Naive thymus-derived CD8-positive, alpha-beta T cell (primary cell): ENCODE measurements at regions not wholly inside any gene's neighbourhood (a gene's known extent, or its start where the extent isn't known, plus 50 kb on each side); places are given as distances from the start of the nearest gene placed in this dataset.
A peak's percentile ranks its signal among the peaks of the same experiment; 100 is the strongest.

ENCODE experiments used
- ATAC-seq, 2 donors: fragments of 150-1000 bp; cut with Tn5 transposase in 1 of 2; sonication (Bioruptor Pico), chemical (Tn5 transposase) in 1 of 2; 1 replicate in 1 of 2; 2 replicates in 1 of 2; pipeline ENCODE4 v1.10.0; 2021; ENCODE audit warnings: mild to moderate bottlenecking in 2 of 2, moderate library complexity in 2 of 2
- POLR2A ChIA-PET: fragments of 350-600 bp; sonication (Branson Sonifier 250); formaldehyde crosslinking; loops from one replicate; lab custom pipeline; 2021; ENCODE audit warnings: antibody characterized with exemption; lab: Charles Lee
- DNase-seq, 10 donors: peaks; one replicate each; pipeline versions ENCODE4 v3.0.0 to v3.0.0-alpha.2; 2020 to 2022
- H3K27ac Mint-ChIP-seq, 10 donors: one replicate each; pipeline ENCODE4 v1.8.0; 2020 to 2022; ENCODE audit warnings: mild to moderate bottlenecking in 10 of 10, mixed read lengths in 10 of 10, moderate library complexity in 4 of 10, inconsistent platforms in 1 of 10
- H3K27me3 Mint-ChIP-seq, 5 donors: one replicate each; pipeline ENCODE4 v1.8.0; 2021 to 2022; ENCODE audit warnings: mixed read lengths in 5 of 5
- H3K36me3 Mint-ChIP-seq, 3 donors: one replicate each; pipeline ENCODE4 v1.8.0; 2020 to 2022; ENCODE audit warnings: mixed read lengths in 3 of 3, mild to moderate bottlenecking in 2 of 3, inconsistent platforms in 1 of 3
- H3K4me1 Mint-ChIP-seq, 4 donors: one replicate each; pipeline ENCODE4 v1.8.0; 2021 to 2022; ENCODE audit warnings: mixed read lengths in 4 of 4
- H3K4me3 Mint-ChIP-seq, 10 donors: one replicate each; pipeline ENCODE4 v1.8.0; 2020 to 2022; ENCODE audit warnings: mild to moderate bottlenecking in 10 of 10, mixed read lengths in 10 of 10, moderate library complexity in 6 of 10, inconsistent platforms in 1 of 10
- H3K9me3 Mint-ChIP-seq, 9 donors: one replicate each; pipeline ENCODE4 v1.8.0; 2020 to 2022; ENCODE audit warnings: mixed read lengths in 9 of 9, mild to moderate bottlenecking in 3 of 9, inconsistent platforms in 1 of 9, moderate library complexity in 1 of 9

DNA sequence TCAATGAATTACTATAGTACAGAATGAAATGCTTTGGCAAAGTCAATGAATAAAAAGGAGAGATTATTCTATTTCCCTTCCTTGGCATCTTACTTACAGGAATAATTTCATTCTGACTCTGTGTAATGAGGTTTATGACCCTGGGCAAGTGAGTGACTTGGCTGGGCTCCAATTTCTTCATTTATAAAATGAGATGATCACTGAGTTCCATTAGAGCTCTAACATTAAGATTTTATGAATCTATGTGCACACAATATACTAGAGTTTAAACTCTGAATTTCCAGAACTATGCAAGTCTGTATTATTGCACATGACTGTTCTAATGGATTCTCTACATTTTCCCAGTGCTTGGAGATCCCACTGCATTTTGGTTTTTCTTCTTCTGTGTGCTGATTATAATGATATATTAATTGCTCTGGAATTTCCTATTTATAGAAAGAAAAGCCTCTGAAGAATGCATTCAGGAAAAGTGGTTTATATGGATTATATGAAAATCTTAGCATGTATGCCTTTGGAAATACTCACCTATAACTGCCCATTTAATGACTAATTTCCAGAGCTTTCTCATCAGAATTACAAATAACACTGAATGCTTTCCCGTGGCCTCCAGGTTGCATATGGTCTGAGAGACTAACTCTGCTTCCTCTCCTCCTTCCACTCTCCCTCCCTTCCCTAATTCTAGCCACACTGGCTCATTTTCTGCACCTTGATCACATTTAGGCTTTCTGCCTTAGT lies 97.4 kb upstream of the CHRM3 start:
- no peak overlapping the region for H3K27ac Mint-ChIP-seq
- peaks cover 0 to 14% (median 2%) of the 10 kb centered on the region in 5 donors for H3K27me3 Mint-ChIP-seq
- DNase-seq (no peak), ATAC-seq (no peak)
- H3K4me1 Mint-ChIP-seq, result no peaks in the 10 kb centered on the region
- no peaks in the 10 kb centered on the region for H3K36me3 Mint-ChIP-seq
- H3K9me3 Mint-ChIP-seq, result peaks cover 0 to 2% (median 0%) of the 10 kb centered on the region in 9 donors
- POLR2A ChIA-PET, result no interaction called here
- no peak overlapping the region for H3K4me3 Mint-ChIP-seq

DNA sequence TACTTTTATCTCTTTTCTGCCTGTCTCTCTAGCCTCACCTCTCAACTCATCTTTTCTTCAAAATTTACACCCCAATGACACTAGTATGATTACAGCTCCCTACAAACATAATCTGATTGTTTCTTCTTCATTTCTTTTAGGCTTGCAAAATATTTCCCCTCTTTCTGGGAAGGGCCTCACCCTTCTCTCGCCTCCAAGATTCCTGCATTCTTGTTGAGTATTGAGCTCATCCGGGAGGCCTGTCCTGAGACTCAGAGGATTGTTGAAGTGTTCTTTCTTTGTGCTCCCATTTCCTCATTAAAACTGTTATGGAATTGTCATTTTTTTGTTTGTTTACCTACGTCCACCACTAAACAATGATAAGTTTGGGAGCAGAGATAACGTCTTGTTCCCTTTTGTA lies 99.1 kb upstream of the CHRM3 start:
- H3K27ac Mint-ChIP-seq, result no peak overlapping the region
- H3K27me3 Mint-ChIP-seq, result peaks cover 0 to 15% (median 2%) of the 10 kb centered on the region in 5 donors
- POLR2A ChIA-PET, result no interaction called here
- no peaks in the 10 kb centered on the region for H3K4me1 Mint-ChIP-seq
- ATAC-seq (no peak), DNase-seq (no peak)
- no peaks in the 10 kb centered on the region for H3K36me3 Mint-ChIP-seq
- peaks cover 0 to 2% (median 0%) of the 10 kb centered on the region in 9 donors for H3K9me3 Mint-ChIP-seq
- H3K4me3 Mint-ChIP-seq, result no peak overlapping the region

DNA sequence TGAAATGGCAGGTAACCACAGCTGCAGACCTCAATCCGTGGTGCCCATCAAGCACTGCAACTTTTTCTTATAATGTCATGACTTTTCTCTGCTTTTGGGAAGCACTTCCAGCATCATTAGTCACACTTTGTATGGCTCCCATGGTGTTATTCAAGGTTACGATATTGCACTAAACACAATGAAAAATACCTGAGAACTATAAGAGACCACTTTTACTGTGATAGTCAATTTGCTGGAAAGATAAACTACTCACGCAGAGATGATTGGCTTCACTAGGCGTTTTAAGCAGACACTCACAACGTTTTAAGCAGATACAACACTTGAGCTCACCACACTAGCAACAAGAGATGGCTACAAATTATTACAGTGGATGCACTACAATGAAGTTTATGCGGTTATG lies 103.2 kb upstream of the CHRM3 start:
- DNase-seq (no peak), ATAC-seq (no peak)
- Mint-ChIP-seq H3K36me3 (no peaks in the 10 kb centered on the region), H3K27ac (no peak overlapping the region), H3K4me3 (no peak overlapping the region), H3K4me1 (no peaks in the 10 kb centered on the region), H3K9me3 (peaks cover 0 to 4% (median 0%) of the 10 kb centered on the region in 9 donors), H3K27me3 (peaks cover 0 to 15% (median 3%) of the 10 kb centered on the region in 5 donors)
- POLR2A ChIA-PET, result no interaction called here

DNA sequence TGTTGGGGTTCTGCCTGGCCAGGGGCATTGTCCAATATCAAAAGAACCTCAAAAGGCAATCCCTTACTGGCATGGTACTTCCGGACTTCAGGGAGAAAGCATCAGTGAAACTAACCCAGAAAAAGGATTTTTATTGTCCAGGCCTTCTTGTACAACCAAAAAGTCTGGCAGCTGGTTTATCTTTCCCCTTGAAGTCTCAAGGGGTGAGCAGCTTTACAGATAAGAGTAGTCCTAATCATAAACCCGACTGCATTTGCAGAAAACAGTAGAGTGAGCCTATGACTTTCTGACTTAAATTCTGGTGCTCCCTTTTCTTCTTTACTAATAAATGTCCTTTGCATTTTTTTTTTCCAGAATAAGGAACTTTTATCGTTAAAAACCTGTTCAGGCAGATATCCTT lies 104.0 kb upstream of the CHRM3 start:
- Mint-ChIP-seq H3K36me3 (no peaks in the 10 kb centered on the region), H3K9me3 (peaks cover 0 to 4% (median 0%) of the 10 kb centered on the region in 9 donors), H3K4me1 (no peaks in the 10 kb centered on the region), H3K27me3 (peaks cover 0 to 11% (median 3%) of the 10 kb centered on the region in 5 donors), H3K4me3 (no peak overlapping the region), H3K27ac (no peak overlapping the region)
- DNase-seq (no peak), ATAC-seq (no peak)
- POLR2A ChIA-PET, result no interaction called here

DNA sequence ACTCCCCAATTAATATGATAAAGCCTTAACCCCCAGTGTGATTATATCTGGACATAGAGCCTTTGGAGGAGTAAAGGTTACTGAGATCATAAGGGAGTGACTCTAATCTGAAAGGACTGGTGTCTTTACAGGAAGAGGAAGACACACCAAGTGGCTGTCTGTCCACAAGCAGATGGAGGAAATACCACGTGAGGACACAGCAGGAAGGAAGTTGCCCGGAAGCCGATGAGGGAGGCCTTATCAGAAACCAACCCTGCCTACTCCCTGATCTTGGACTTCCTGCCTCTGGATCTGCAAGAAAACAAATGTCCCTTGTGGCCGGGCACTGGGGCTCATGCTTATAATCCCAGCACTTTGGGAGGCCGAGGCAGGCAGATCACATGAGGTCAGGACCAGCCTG lies 110.3 kb upstream of the CHRM3 start:
- POLR2A ChIA-PET, result no interaction called here
- Mint-ChIP-seq H3K9me3 (peaks cover 0 to 31% (median 4%) of the 10 kb centered on the region in 9 donors), H3K4me1 (no peaks in the 10 kb centered on the region), H3K27ac (no peak overlapping the region), H3K4me3 (no peak overlapping the region), H3K27me3 (peaks cover 0 to 11% (median 2%) of the 10 kb centered on the region in 5 donors), H3K36me3 (no peaks in the 10 kb centered on the region)
- ATAC-seq (no peak), DNase-seq (no peak)

DNA sequence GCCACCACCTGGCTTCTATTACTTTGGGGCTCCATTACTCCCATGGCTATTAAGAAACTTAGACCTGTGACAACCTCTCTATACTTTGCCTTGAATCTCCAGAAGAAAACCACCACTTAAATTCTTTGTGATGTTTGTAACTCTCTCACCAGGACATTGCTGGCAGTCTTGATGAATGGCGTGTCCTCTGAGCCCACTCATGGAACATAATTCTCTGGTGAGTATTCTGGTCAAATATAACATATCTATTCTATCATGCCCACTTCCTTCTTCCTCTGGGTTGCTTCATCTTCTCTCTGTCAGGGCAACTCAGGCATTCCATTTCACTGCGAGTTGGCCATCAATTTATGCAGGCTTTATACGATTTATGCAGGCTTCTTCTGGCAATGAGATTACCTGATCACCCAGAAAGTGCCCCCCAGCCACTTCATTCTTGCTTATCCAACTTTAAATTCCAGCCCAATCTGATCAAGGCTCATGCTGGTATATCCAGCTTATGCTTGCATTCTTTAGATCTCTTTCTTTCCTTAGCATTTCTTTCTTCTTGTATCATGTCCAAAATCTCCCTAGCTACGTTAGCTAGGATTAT lies 112.0 kb upstream of the CHRM3 start:
- Mint-ChIP-seq H3K27ac (no peak overlapping the region), H3K4me3 (no peak overlapping the region), H3K27me3 (peaks cover 0 to 11% (median 2%) of the 10 kb centered on the region in 5 donors), H3K36me3 (no peaks in the 10 kb centered on the region), H3K9me3 (peaks cover 0 to 31% (median 4%) of the 10 kb centered on the region in 9 donors), H3K4me1 (no peaks in the 10 kb centered on the region)
- DNase-seq, result no peak
- POLR2A ChIA-PET, result no interaction called here
- ATAC-seq, result no peak

DNA sequence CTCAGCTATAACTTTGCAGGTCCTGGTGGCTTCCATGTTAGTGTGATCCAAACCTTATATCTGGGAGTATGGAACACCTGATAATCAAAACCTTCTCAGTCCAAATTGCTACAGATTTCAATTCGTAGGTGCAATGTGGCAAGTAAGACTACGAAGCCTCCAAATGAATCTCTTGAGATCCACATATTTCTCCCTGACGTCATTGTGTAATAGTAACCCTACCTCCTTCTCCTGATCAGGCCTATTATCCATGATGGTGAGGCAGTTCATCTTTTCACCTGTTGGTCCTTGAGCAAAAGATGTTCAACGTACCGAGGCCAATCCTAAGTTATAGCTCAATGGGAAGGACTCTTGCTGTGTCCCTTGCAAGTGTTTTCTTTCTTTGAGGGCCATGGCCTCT lies 115.9 kb upstream of the CHRM3 start:
- no peak overlapping the region for H3K4me3 Mint-ChIP-seq
- peaks cover 0 to 31% (median 4%) of the 10 kb centered on the region in 9 donors for H3K9me3 Mint-ChIP-seq
- H3K4me1 Mint-ChIP-seq, result no peaks in the 10 kb centered on the region
- POLR2A ChIA-PET, result no interaction called here
- no peak for ATAC-seq
- H3K27me3 Mint-ChIP-seq, result peaks cover 0 to 11% (median 2%) of the 10 kb centered on the region in 5 donors
- DNase-seq, result no peak
- no peaks in the 10 kb centered on the region for H3K36me3 Mint-ChIP-seq
- H3K27ac Mint-ChIP-seq, result no peak overlapping the region

DNA sequence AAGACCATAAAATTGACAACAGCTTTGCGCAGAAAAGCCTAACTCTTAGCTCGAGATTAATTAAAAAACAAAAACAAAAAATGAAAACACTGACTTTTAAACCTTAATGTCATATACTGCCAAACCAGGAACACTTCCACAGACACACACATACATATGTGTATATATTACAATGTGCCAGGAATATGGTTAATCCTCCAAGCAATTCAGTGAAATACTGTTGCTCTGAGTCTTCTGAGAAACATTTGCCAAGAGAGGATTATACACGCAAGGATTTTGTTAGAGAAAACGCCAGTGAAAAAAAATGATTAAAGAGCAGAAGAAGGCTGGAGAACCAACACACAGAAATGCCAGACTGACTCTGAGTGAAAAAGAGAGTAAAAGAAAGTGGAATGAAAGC lies 116.7 kb upstream of the CHRM3 start:
- H3K4me1 Mint-ChIP-seq, result no peaks in the 10 kb centered on the region
- no peaks in the 10 kb centered on the region for H3K36me3 Mint-ChIP-seq
- H3K9me3 Mint-ChIP-seq, result peaks cover 0 to 28% (median 4%) of the 10 kb centered on the region in 9 donors
- no peak overlapping the region for H3K4me3 Mint-ChIP-seq
- no peak for DNase-seq
- H3K27me3 Mint-ChIP-seq, result peaks cover 0 to 7% (median 2%) of the 10 kb centered on the region in 5 donors
- H3K27ac Mint-ChIP-seq, result no peak overlapping the region
- no peak for ATAC-seq
- POLR2A ChIA-PET, result no interaction called here

DNA sequence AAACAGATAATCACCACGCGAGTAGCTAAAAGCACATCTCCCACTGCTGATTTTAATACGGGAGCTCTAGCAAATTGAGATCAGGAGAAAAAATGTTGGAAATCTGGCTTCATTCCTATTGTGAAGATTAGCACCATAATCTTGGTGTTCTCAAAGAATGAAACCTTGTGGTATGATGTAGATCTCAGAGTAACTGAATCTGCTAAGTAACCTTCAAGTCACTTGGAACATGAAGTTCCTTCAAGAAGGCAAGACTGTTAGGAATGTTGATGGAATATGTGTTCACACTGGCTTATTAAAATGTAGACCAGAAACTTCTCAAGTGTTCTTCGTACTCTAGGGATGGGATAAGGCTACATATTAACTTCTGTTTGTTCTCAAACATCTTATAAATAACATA lies 117.4 kb upstream of the CHRM3 start:
- ATAC-seq, result no peak
- Mint-ChIP-seq H3K4me1 (no peaks in the 10 kb centered on the region), H3K27ac (no peak overlapping the region), H3K4me3 (no peak overlapping the region), H3K9me3 (peaks cover 0 to 20% (median 3%) of the 10 kb centered on the region in 9 donors), H3K27me3 (no peaks in the 10 kb centered on the region), H3K36me3 (no peaks in the 10 kb centered on the region)
- POLR2A ChIA-PET, result no interaction called here
- no peak for DNase-seq

DNA sequence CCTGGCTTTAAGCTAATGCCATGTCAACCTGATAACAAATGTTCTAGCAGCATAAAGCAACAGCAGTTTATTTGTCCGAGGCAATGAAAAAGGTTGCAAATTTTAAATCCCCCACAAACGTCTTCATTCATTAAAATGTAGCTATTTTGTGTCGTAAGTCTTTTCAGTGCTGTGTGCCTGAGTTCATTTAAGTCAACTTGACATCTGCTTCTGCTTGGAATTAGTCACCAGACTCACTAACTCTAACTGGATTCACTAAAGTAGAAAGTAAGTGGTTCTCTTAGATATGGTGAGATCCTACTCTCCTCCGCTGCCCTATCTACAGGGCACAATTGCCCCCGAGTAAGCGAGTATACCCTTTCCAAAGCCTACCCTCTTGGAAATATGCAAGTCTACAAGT lies 118.4 kb upstream of the CHRM3 start:
- H3K4me1 Mint-ChIP-seq, result no peaks in the 10 kb centered on the region
- no peak overlapping the region for H3K27ac Mint-ChIP-seq
- H3K4me3 Mint-ChIP-seq, result no peak overlapping the region
- ATAC-seq (no peak), DNase-seq (no peak)
- H3K36me3 Mint-ChIP-seq, result no peaks in the 10 kb centered on the region
- H3K9me3 Mint-ChIP-seq, result peaks cover 0 to 12% (median 0%) of the 10 kb centered on the region in 9 donors
- POLR2A ChIA-PET, result no interaction called here
- H3K27me3 Mint-ChIP-seq, result no peaks in the 10 kb centered on the region

DNA sequence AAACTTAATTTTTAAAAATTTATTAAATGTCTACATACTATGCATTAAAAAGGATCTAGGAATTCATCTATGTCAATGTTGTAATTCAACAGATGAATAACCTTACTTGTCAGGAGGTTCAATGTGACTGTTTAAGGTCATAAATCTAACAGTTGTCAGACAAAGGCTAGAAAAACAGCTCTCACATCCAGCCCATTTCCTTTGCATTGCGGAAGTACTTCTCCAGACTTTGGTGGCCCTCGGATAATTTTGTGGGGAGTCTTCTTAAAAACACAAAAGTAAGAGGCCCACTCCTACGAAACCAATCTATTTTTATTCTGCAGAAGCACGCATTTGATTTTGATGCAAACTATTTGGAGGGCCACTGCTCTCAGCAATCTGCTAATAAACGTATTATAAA lies 122.6 kb upstream of the CHRM3 start:
- H3K9me3 Mint-ChIP-seq, result peaks cover 0 to 2% (median 0%) of the 10 kb centered on the region in 9 donors
- no peak for DNase-seq
- POLR2A ChIA-PET, result no interaction called here
- H3K4me3 Mint-ChIP-seq, result no peak overlapping the region
- no peak overlapping the region for H3K27ac Mint-ChIP-seq
- no peaks in the 10 kb centered on the region for H3K36me3 Mint-ChIP-seq
- no peaks in the 10 kb centered on the region for H3K4me1 Mint-ChIP-seq
- peaks cover 0 to 8% (median 0%) of the 10 kb centered on the region in 5 donors for H3K27me3 Mint-ChIP-seq
- ATAC-seq, result no peak

DNA sequence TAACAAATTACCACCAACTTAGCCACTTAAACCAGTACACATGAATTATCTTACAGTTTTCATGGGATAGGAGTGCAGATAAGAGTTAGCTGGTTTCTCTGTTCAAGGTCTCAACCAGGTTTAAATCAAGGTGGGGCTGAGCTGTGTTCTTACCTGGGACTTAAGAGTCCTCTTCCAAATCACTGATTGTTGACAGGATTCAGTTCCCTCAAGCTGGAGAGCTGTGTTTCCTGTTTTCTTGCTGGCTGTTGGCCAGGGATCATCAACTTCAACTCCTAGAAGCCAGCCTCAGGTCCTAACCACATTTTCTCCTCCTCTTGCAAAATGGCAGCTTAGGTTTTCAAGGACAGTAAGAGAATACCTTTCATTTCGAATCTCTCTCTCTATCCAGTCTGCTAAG lies 123.8 kb upstream of the CHRM3 start:
- Mint-ChIP-seq H3K4me1 (no peaks in the 10 kb centered on the region), H3K9me3 (peaks cover 0 to 8% (median 1%) of the 10 kb centered on the region in 9 donors), H3K27me3 (peaks cover 0 to 10% (median 0%) of the 10 kb centered on the region in 5 donors), H3K36me3 (no peaks in the 10 kb centered on the region), H3K4me3 (no peak overlapping the region), H3K27ac (peak overlapping the region in 1 of 10 donors; percentile 27)
- no peak for DNase-seq
- POLR2A ChIA-PET, result no interaction called here
- ATAC-seq, result no peak

DNA sequence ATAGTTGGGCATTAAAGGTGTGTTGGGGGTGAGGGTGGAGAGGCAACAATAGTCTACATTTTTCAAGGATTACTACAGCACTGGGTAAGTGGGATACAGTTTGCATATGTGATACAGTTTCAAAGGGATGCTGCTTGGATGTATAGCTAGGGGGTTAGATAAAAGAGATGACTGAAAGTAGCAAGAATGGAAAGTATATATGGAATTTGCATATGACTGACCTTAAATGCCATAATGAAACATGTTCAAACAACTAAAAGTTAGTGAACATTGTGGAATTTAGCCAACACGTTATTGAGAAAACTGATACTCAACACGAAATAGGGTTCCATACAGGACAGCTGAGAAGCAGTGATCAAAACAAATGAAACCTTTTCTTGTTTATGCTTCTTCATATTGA lies 124.8 kb upstream of the CHRM3 start:
- no peak for DNase-seq
- ATAC-seq, result no peak
- peaks cover 0 to 10% (median 0%) of the 10 kb centered on the region in 5 donors for H3K27me3 Mint-ChIP-seq
- H3K36me3 Mint-ChIP-seq, result no peaks in the 10 kb centered on the region
- H3K4me1 Mint-ChIP-seq, result no peaks in the 10 kb centered on the region
- POLR2A ChIA-PET, result no interaction called here
- H3K4me3 Mint-ChIP-seq, result no peak overlapping the region
- peaks cover 0 to 18% (median 4%) of the 10 kb centered on the region in 9 donors for H3K9me3 Mint-ChIP-seq
- H3K27ac Mint-ChIP-seq, result no peak overlapping the region
